Myocyte (in vitro differentiated cells): ENCODE measurements at regions not wholly inside any gene's neighbourhood (a gene's known extent, or its start where the extent isn't known, plus 50 kb on each side); places are given as distances from the start of the nearest gene placed in this dataset.

Source experiments
- DNase-seq: peaks from one replicate; pipeline ENCODE4 v3.0.0-alpha.2; 2012; ENCODE audit warnings: low read depth

GRCh38 chr1:67991546-67991945 is 58.9 kb downstream of the DIRAS3 start:
- DNase-seq: peak; percentile 29

- DNase-seq: no peak
These were observed 62.4 kb downstream of the DIRAS3 start for GRCh38 chr1:67988066-67988465.

GRCh38 chr1:67987046-67987799 is 63.2 kb downstream of the DIRAS3 start:
- no peak for DNase-seq

GRCh38 chr1:67983867-67984266 is 66.6 kb downstream of the DIRAS3 start:
- DNase-seq: peak; percentile 46

GRCh38 chr1:67980028-67980427 is 70.4 kb downstream of the DIRAS3 start:
- no peak for DNase-seq

GRCh38 chr1:67979532-67979931 is 70.9 kb downstream of the DIRAS3 start:
- no peak for DNase-seq

GRCh38 chr1:67978890-67979516 is 71.4 kb downstream of the DIRAS3 start:
- no peak for DNase-seq

GRCh38 chr1:67977756-67978155 is 72.7 kb downstream of the DIRAS3 start:
- no peak for DNase-seq

GRCh38 chr1:67973051-67973450 is 77.4 kb downstream of the DIRAS3 start:
- DNase-seq: no peak

GRCh38 chr1:67970088-67970487 is 80.3 kb downstream of the DIRAS3 start:
- DNase-seq: peak; percentile 72

GRCh38 chr1:67969446-67969845 is 81.0 kb downstream of the DIRAS3 start:
- no peak for DNase-seq

GRCh38 chr1:67966666-67967009 is 83.8 kb downstream of the DIRAS3 start:
- no peak for DNase-seq

- DNase-seq: no peak
These were observed 84.3 kb downstream of the DIRAS3 start for GRCh38 chr1:67965995-67966665.

GRCh38 chr1:67963263-67963662 is 87.2 kb downstream of the DIRAS3 start:
- no peak for DNase-seq

- no peak for DNase-seq
These were observed 89.7 kb downstream of the DIRAS3 start for GRCh38 chr1:67960766-67961165.

- no peak for DNase-seq
These were observed 92.0 kb downstream of the DIRAS3 start for GRCh38 chr1:67958472-67958871.

GRCh38 chr1:67957066-67957465 is 93.4 kb downstream of the DIRAS3 start:
- DNase-seq: no peak

- no peak for DNase-seq
These were observed 94.3 kb downstream of the DIRAS3 start for GRCh38 chr1:67956116-67956515.

- DNase-seq: no peak
These were observed 94.8 kb downstream of the DIRAS3 start for GRCh38 chr1:67955591-67955990.

GRCh38 chr1:67953301-67953700 is 97.1 kb downstream of the DIRAS3 start:
- DNase-seq: no peak

GRCh38 chr1:67952071-67952470 is 98.4 kb downstream of the DIRAS3 start:
- peak; percentile 18 for DNase-seq

GRCh38 chr1:67951014-67951413 is 99.4 kb downstream of the DIRAS3 start:
- no peak for DNase-seq
